Kidney glomerular epithelial cell (primary cell): ENCODE measurements at regions not wholly inside any gene's neighbourhood (a gene's known extent, or its start where the extent isn't known, plus 50 kb on each side); places are given as distances from the start of the nearest gene placed in this dataset.
"Not testable (repeated sequence)": the region's sequence is repeated elsewhere in the genome, so short reads cannot be mapped to it uniquely, and the experiment has no call there.

Experiments
- DNase-seq: peaks from one replicate; lab custom pipeline; 2025; lab: John Stamatoyannopoulos, UW

DNA sequence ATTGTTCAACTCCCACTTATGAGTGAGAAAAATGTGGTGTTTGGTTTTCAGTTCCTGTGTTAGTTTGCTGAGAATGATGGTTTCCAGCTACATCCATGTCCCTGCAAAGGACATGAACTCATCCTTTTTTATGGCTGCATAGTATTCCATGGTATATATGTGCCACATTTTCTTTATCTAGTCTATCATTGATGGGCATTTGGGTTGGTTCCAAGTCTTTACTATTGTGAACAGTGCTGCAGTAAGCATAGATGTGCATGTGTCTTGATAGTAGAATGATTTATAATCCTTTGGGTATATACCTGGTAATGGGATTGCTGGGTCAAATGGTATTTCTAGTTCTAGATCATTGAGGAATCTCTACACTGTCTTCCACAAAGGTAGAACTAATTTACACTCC, 613.0 kb upstream of the MIR17HG start:
- DNase-seq: not testable (repeated sequence)

DNA sequence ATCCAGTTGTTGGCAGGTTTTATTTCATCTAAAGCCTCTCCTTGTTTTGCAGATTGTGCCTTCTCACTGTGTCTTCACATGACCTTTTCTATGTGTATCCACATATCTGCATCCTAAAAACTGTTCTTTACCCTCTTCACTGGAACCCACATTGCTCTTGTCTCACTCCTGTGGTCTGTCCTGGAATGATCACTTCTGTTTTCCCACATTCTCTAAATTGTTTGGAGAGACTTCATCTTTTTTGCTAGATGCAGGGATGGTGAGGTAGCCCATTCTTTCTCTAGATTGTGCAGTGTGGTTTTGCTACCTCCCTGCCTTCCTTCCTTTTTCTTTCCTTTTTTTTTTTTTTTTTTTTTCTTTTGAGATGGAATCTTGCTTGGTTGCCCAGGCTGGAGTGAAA, 608.6 kb upstream of the MIR17HG start:
- DNase-seq: no peak

DNA sequence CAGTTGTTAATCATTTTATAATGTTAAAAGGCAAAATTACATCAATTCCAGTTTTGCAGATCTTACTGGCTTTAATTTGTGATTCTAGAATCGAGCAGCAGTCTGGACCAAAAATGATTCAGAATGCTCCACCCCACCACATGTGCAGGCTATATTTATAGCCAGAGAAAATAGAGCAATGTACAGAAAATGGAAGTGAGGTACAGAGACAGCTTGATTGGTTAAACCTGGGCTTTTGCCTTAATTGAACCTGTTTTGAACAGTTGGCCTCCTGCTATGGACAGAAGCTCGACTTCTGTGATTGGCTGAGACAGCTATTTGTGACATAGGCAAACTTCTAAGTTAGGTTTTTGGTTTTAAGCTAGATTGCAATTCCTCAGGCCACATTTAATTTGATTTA, 607.4 kb upstream of the MIR17HG start:
- no peak for DNase-seq

DNA sequence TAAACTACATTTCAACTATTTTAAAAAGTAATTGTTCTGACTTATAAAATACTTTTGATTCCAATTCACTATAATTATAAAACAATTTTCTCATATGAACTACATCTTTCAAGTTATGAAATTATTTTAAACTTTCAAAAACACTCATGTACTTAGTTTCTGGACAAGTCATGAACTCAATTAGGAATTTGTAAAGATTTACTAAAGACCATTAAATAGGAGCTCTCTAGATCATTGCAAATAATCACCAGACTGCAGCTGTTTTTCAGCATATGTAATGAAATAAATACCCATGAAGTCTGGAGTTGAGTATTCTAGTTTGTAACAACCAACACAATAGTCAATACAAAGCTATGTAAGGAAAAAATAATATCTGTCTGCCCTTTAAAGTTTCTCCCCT, 605.1 kb upstream of the MIR17HG start:
- no peak for DNase-seq

DNA sequence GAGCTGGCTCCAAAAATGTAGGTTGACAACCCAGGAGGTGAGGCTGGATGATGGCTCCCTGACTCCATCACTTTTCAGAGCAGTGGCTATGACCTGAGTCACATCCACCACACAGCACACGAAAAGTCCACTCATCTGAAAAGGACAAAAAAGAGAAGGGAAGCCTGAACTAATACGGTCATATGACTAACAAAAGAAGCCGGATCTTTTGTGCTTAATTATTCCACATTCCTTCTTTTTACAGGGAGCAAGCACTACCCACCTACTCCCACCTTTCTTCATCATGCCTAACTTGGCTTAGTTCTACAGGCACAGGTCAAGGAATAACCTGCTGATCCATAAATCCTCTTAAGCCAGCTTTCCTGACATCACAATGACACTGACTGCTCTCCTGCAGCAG, 601.3 kb upstream of the MIR17HG start:
- DNase-seq: no peak

DNA sequence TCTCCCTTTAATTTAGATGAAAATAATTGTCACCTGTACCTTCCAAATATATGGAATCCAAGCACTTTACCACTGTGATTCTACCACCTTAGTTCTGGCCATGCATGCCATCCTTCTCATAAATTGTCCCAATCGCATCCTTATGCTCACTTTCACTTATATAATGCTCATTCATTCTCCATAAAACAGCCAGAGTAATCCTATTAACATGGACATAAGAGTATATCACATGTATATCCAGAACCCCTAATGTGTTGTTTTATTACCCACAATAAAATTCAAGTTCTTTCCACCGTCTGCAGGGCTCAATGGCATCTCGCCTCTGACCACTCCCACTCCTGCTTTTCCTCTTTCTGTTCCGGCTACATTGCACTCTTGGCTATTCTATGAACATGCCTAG, 597.5 kb upstream of the MIR17HG start:
- DNase-seq: no peak

DNA sequence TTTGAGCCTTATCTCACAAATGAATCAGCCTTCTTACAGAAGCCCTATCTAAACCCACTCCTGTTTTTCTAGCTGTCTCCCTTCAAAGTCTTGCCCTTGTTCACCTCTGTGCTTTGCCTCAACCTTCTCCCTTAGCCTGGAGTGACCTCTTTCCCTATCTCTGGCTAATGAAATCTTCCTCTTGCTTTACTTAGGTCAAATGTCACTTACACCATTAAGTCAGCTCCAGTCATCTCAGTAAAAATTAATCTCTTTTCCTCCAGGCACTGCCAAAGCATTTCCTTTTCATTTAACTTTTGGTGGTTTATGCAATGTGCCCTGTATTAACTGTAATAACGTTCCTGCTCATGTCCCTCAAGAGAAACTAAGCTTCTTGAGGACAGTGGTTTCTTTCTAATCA, 596.5 kb upstream of the MIR17HG start:
- no peak for DNase-seq

DNA sequence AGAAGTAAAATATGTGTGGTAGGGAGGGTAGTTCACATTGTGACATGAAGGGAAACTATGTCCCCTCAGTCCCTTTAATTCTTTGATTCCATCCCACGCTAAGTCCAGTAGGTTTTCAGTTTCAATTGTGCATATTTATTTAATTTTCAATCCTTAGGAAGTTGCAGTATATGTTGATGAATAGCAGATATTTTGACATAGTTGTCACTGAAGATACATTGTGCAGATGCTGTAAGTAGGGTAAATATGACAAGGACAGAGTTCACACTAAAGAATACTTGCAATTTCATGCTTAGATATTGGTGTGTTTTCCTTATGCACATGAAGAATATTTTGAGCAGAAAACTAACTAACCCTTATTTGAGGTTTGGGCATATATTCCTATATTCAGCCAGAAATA, 595.4 kb upstream of the MIR17HG start:
- DNase-seq: no peak

DNA sequence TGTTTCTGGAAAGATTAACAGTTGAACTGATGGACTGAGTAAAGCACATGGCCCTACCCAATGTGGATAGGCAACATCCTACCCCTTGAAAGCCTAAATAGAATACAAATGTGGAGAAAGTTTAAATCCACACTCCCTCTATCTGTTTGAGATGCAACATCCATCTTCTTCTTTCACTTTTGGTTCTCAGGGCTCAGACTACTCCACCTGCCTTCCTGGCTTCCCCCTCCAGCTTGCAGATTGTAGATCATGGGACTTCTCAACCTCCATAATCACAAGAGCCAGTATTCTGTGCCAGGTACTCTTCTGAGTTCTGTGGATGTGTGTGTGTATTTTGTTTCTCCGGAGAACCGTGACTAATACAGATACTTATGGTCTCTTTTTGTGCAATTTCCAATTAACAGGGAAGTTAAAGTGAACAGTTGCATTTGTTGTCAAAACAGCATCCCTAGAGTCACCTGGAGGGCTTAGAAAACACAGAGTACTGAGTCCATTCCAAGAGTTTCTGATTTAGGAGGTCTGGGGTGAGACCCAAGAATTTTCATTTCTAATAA, 590.3 kb upstream of the MIR17HG start:
- DNase-seq: no peak

DNA sequence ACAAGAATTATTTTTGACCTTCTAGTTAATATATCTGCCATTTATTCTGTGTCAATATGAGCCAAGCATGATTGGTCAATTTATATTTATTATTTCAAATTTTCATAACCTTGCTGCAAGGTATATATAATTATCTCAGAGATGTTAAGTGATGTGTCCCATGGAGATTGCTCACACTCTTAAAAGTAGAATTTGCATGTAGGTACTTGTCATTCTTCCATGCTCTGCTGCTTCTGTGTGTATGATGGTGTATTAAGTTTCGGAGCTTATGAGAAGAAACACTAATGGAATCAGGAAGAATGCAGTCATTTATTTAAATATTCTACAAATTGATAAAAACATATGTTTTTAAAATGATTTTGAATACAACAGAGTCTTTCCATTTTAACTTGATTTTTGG, 586.8 kb upstream of the MIR17HG start:
- no peak for DNase-seq

DNA sequence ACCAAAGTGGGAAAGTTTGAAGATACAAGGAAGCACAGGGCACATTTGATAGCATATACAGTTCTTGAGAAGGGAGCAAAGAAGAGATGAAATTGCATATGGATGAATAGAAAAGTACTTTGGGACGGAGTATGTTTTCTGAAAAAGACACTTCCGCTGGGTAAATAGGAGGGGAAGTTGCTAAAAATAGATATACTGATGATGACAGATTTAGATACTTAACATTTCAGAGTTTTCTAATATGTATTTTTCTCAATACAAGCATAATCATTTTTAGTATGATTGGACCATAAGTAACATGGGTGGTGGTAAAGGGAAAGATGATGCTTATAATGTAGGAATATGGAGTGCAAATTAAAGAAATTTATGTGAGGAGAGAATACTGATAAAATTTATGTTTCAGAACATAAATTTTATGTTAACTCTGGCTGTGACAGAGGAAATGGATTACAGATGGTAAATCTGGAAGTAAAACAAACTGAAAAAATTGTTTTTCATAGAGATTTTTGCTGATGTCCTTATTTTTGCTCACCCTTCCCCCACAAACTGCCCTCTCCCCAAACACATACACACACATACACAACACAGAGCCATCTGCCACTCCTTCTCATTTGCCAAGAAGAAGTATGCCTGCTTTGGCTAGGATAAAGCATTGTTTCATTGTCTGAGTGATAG, 583.9 kb upstream of the MIR17HG start:
- DNase-seq: no peak

DNA sequence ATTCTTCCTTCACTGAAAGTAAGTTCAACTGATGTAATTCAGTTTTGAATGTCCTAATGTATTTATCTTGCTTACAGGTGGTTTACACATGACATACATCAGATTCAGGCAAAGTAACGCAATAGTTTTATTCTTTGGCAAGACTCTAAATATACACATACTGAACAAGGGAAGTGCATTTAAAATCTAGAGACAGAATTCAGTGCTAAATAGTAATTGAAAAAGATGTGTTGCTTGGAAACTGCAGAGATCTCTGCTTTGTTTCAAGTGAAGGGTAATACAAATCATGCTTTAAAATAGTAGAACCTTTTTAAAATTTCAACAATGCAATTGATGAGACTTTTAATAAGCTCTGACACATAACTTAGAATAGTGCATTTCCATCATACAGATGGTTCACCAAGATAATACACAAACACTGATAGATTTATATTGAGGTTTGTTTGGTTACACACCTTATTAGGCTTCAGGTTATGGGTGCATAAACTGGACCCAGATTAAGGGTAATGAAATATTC, 581.0 kb upstream of the MIR17HG start:
- DNase-seq: no peak

DNA sequence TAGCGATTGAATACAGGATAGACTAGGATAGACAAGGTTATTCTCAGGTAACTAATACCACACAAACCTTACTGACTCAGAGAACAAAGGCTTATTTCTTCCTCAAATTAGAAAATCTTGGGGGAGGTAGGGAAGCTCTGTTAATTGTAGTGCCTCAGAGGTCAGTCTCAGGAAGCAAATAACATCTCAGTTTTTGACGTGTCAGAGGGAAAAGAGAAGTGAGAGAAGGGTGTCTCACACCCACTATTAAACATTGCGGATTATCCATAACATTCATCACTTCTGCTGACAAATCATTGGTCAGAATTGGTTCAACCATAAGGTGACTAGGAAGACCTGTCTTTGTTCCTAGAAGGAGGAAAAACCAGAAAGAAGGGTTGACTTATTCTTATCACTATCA, 579.4 kb upstream of the MIR17HG start:
- no peak for DNase-seq

DNA sequence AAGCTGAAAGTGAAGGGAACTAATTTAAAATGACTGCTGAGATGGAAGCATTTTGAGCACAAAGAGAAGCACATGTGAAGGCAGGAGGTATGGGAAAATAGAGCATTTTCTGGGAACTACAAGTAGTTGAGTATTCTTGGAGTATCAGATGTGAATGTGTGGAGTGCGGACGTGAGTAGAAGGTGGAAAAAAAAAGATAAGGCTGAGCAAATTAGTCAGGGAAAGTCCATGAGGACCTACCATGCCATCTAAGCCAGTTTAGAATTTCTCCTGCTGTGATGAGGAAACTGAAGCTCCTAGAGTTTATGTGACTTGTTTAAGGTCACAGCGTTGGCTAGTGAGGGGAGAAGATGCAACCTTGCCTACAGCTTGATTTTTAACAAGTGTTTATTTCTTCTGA, 578.1 kb upstream of the MIR17HG start:
- no peak for DNase-seq

DNA sequence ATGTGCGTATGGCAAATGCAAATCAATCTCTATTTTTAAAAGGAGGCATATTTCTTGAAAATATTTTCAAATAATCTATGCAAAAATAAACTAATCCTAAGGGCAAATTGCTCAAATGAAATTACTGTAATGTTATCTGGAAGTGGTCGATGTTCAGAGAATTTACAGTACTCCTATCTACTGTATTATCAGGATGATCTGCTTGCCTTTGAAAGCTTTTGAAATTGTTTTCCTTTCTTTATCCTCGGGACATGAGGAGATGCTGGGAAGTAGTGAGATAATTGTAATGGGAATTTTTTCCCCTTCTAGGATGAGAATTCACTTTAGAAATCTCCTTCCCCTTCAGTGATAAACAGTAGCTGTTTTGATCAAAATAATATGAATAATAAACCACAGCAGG, 577.2 kb upstream of the MIR17HG start:
- no peak for DNase-seq

DNA sequence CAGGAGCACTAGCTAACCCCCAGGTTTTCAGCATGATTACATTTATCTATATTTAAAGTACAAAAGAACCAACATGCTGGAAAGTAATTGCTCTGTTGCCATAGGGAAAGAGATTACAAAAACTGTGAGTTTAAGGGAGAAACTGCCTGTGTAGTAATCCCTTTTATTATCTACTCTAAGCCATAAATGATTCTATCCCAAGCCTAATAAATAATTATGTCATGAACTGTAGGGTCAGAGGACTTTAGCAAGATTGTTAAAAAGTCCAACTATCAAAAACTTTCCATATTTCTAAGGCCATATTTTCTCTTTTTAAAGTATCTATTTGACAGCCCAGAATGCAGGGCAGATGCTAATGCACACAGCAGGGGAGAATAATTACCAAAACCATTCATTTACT, 573.8 kb upstream of the MIR17HG start:
- no peak for DNase-seq

DNA sequence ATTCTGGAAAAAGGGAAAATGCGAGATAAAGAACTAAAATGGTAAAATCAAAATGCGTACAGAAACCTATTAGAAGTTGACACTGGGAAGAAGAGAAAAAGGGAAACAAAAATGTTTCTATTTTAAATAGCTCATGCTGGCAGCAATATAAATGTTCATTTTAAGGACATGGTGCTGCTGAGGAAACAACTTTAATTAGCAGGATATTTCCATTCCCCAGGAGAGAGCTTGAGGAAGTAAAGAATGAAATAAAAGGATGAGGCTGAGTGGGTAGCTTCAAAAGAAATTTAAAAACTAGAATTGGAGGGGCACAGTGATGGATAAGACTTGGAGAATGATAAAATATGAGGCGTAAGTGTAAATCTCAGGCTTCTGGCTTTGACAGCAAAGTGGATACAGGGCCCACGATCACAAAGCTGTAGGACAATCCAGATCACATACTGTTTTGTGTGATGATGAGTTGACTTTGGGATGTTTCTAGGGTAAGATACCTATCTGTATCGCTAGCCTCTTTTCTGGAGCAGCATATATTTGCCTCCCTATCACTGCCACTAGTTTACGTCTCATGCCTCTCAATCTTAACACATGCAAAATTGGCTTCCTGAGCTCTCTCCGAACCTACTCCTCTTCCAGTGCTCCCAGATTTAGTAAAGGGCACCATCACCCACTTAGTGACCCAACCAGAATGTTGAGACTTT, 571.3 kb upstream of the MIR17HG start:
- DNase-seq: no peak

DNA sequence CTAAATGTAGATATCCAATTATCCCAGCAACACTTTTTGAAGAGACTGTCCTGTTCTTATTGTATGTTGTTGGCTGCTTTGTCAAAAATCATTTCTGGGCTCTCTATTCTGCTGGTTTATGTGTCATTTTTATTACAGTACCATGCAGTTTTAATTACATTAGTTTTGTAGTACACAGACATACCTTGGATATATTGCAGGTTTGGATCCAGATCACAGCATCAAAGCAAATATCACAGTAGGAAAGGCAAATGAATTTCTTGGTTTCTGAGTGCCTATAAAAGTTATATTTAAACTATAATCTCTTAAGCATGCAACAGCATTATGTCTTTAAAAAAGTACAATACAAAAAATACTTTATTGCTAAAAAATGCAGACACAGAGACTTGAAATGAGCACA, 564.2 kb upstream of the MIR17HG start:
- no peak for DNase-seq

DNA sequence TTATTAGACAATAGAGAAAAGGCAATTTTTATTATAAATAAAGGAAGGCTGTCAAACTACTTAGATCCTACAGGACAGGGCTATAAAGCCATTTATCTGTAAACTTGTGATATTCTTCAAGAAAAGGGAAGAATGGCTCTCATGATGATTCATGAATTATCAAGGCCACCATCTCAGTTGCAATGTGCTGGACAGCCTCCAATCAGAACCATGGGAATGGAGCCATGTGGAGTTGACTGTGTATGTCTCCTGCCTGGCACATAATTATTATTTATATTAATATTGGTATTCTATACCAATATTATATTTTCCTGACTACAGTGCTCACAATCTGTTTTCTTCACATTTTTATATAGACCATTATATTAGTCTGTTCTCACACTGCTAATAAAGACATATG, 560.5 kb upstream of the MIR17HG start:
- DNase-seq: no peak

DNA sequence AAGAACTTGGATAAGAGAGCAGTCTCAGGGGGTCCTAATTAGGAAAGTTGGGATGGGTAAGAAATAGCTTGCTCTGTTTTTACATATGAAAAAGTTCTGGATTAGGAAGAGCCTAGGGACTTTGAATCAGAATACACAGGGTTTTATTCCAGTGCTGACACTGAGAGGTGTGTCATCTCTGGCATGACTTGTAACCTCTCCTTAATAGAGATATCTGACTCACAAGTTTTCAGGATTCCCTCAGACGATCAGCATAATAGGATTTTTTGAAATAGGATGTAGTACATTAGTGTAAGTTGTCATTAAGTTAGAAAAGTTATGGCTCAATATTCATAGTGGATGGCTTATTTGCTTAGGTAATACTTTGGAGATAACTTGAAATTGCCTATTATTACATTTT, 555.2 kb upstream of the MIR17HG start:
- DNase-seq: no peak

DNA sequence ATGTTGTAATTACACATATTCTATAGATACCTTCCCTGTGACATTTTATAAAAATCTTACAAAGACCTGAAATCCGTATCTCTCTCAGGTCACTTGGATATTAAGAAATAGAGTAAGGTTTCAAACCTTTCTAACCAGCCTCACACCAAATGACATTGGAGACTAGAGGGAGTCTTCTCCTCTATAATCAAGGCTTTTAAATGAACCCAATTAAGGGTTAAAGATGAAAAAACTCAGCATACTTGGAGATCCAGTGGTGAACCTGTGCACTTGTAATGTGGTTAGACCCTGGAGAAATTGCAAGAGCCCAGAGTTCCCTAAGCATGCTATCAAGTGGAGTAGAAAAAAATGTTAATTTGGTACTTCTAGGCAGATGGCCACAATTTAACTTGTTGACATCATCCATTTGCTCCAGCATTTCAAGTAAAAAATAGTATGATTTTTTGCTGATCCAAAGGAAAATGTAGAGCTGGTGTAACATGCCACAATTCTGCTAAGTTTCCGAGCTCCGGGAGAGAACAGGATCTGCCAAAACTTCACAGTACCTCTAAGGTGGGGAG, 554.1 kb upstream of the MIR17HG start:
- no peak for DNase-seq

DNA sequence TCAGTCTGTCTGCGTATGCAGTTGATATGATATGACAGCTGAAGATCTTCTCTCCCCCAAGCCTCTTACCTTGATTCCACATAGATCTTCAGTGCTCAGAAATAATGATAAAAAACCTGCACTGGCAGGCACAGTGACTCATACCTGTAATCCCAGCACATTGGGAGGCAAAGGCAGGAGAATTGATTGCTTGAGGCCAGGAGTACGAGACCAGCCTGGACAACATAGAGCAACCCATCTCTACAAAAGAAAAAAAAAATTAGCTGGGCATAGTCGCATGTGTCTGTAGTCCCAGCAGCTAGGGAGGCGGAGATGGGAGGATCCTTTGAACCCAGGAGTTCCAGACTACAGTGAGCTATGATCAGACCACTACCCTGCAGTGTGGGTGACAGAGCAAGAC, 551.0 kb upstream of the MIR17HG start:
- DNase-seq: no peak

DNA sequence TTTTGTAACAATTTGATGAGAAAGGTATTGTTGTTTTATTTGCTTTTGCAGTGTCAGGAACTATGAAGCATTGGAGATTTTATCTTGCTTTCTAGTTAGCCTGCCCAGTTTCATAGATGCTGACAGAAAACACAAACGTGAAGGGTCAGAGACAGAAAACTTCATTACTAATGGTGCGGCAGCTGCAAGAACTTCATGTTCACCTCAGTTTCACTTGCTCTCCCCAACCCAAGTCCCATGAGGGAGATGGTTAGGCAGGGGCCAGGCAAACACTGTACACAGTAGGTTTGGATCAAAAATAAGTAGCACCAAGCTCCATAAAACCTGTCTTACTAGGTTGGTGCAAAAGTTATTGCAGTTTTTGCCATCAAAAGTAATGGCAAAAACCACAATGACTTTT, 550.2 kb upstream of the MIR17HG start:
- no peak for DNase-seq
